ENCODE measurements at regions not wholly inside any gene's neighbourhood (a gene's known extent, or its start where the extent isn't known, plus 50 kb on each side); places are given as distances from the start of the nearest gene placed in this dataset.
"Not testable (repeated sequence)": the region's sequence is repeated elsewhere in the genome, so short reads cannot be mapped to it uniquely, and the experiment has no call there.

- no peak for DNase-seq
Observed at GRCh38 chr11:81869351-81870065, 864.2 kb downstream of the FAM181B start.

GRCh38 chr11:81866896-81867295 is 866.8 kb downstream of the FAM181B start:
- no peak for DNase-seq

GRCh38 chr11:81857386-81857785 is 876.3 kb downstream of the FAM181B start:
- DNase-seq = peak; percentile 7

- DNase-seq = no peak
Observed at GRCh38 chr11:81853791-81854190, 879.9 kb downstream of the FAM181B start.

DNA sequence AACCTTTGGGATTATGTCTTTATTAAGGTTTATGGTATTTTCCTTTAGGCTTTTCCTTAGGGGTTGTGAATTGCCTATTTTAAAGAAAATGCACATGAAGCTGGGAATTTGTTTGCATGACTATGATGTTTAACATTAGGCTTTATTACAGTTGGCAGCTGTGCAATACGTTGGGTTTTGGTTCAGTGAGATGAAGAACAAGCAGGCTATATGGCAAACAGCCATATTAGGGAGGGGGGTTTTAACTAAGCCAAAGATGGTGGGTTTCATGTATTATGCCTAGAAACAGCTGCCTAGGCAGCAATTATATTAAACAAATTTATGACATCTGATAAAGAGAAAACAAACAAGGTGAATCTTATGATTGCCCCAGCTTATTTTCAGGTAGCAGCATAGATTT is 880.8 kb downstream of the FAM181B start:
- DNase-seq = no peak

GRCh38 chr11:81840380-81840779 is 893.3 kb downstream of the FAM181B start:
- DNase-seq = no peak

GRCh38 chr11:81839976-81840375 is 893.7 kb downstream of the FAM181B start:
- no peak for DNase-seq

- DNase-seq = no peak
Observed at GRCh38 chr11:81839016-81839415, 894.6 kb downstream of the FAM181B start.

DNA sequence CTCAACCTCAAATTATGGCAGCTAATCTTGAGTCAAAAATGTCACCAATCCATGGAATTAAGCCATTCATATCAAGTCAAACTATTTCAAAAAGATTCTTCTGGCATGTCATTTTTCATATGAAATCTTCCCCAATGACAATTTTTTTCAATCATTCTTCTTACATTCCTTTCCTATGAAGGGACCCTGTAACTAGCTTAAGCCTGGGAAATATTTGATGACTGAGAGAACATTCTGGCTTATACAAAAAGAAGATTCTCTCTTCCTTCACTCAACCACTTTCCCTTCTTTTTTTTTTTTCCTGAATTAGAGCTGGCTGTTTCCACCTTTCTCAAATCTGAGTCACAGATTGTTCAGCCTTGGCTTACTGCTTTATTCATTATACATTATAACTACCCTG is 903.7 kb downstream of the FAM181B start:
- DNase-seq = no peak

DNA sequence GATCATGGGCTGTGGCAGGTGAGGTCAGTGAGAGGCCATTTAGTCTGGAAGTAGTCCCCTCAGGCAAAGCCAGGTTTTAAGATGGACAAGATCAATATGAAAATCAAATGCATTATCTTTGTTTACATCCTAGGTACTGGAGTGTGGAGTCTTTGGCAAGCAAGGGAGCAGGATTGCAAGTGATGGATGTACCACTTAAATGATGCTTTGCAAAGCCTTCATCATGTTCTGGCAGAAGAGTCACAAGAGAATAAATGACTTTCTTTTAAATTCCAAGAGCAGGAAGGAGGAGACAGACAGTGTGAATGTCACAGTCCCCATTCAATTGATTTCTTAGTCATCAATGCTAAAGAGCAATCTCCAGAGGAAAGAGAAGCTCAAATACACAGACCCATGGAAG is 908.3 kb downstream of the FAM181B start:
- DNase-seq = peak; percentile 5

GRCh38 chr11:81819462-81819861 is 914.2 kb downstream of the FAM181B start:
- no peak for DNase-seq

- no peak for DNase-seq
Observed at GRCh38 chr11:81804858-81805257, 928.8 kb downstream of the FAM181B start.

- no peak for DNase-seq
Observed at GRCh38 chr11:81802591-81802990, 931.1 kb downstream of the FAM181B start.

GRCh38 chr11:81792416-81792815 is 941.2 kb downstream of the FAM181B start:
- no peak for DNase-seq

DNA sequence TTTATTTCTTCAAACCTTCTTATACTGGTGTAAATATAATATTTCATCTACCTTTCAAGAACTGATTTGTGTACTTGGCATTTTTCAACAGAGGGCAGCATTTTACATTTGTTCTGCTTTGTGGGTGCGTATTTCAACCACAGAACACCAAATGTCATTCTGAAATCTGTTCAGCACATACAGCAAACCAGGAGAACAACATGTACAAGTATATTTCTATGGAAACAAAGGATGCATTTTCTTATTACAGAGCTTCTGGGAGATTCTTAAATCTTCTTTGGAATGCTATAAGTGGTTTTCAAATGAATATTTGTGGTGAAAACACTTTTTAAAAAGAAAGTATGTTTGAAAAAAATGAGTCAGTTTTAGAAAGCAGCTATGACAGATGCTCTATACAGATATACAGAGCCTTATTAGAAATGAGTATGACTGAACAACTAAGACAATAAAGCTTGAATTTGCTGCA is 946.0 kb downstream of the FAM181B start:
- DNase-seq = no peak

DNA sequence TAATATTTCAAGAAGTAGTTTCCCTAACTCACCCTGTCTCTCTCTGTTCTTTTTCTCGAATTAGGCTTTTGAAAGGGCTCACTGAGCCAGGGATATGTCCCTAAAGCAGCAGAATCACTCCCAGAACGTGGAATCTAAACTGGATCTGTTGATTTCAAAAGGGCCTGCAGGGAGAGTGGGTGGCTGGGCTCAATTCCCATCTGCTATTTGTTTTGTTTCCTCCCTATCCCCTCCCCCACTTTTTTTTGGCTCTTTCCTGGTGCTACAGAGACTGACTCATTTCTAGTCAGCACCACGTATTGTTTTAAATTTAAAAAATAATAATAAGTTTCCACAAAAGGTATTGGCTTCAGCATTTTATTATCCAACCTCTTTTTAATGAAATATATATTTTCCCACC is 961.5 kb downstream of the FAM181B start:
- no peak for DNase-seq

- not testable (repeated sequence) for DNase-seq
Observed at GRCh38 chr11:81769906-81770305, 963.8 kb downstream of the FAM181B start.

DNA sequence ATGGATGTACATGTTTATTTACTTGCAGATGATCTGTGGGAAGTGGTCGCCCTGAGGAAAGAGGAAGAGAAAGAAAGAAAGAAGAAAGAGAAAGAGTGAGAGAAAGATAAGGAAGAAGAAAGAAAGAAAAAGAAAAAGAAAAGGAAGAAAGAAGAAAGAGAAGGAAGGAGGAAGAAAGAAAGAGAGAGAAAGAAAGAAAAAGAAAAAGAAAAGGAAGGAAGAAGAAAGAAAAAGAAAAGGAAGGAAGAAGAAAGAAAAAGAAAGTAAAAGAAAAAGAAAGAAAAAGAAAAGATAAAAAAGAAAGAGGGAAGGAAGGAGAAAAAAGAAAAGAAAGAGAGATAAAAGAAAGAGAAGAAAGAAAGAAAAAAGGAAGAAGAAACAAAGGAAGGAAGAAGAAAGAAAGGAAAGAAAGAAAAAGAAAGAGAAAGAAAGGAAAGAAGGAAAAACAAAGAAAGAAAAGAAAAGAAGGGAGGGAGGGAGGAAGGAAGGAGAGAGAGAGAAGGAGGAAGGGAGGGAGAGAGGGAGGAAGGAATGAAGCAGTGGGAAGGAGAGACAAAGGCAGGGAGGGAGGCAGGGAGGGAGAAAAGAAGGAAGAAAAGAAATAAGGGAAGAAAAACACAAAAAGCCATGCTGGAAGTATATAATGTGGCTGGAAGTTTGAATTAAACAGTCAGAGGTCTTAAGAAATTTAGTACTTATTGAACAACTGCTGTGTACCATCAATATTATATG is 976.6 kb downstream of the FAM181B start:
- DNase-seq = no peak

- DNase-seq = no peak
Observed at GRCh38 chr11:81749245-81749644, 984.4 kb downstream of the FAM181B start.

DNA sequence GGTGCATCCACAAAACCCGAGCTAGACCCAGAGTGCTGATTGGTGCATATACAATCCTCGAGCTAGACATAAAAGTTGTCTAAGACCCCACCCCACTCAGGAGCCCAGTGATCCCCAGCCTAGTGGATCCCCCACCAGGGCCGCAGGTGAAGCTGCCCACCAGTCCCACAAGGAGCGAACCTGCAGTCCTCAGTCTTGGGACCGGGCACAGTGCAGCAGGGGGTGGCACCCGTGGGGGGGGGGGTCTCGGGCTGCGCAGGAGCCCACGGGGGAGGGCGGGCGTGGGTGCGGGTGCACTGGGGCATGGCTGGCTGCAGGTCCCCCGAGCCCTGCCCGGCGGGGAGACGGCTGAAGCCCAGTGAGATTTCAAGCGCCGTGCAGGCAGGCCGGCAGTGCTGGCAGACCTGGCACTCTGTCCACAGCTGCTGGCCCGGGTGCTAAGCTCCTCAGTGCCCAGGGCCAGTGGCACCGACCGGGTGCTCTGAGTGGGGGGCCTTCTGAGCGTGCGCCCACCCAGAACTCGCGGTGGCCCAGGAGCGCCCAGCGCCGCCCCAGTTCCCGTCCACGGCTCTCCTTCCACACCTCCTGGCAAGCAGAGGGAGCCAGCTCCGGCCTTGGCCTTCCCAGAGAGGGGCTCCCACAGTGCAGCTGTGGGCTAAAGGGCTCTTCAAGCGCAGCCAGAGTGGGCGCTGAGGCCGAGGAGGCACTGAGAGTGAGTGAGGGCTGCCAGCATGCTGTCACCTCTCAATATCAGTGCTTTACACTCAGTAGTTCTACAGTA is 989.1 kb downstream of the FAM181B start:
- DNase-seq = no peak

- DNase-seq = no peak
Observed at GRCh38 chr11:81725701-81726100, 1008.0 kb downstream of the FAM181B start.

GRCh38 chr11:81717695-81718094 is 1016.0 kb downstream of the FAM181B start:
- DNase-seq = no peak

DNA sequence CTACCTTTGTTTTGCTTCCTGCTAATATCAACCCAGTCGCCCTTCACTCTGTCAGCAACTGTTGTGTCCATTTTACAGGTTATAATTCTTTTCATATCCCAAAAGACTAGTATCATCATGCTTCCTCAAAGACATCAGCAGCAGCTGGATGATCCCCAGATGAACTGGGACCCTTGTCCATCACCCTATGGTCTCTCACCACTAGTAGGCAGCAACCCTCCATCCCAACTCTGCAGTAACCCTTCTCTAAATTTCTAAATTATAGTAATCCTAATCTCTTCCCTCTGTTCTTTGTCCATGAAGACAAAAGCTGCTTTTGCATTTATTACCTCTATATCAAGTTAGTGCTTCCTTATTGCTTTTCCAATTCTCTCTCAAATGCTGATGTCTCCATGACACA is 1025.8 kb downstream of the FAM181B start:
- DNase-seq = no peak

DNA sequence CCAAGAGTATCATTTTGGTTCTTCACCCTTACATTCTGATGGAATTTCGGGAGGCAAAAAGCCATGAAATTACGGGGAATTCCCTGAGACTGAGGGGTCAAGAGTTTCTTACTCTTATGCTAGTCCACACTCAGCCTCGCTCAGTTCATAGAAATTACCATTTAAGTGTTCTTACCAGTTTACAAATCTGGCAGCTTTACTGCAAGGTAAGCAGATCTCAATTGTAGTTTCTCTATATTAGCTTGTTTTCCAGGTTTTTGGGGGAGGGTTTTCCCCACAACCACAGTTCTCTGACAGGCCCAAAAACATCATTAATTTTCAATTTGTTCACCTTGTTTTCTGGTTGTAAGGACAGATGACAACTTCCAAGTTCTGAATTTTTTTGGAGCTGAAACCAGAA is 1028.4 kb downstream of the FAM181B start:
- DNase-seq = no peak

All from retina (tissue), 1 donor.